Embryonic facial prominence (tissue), 1 donor: ENCODE measurements at regions not wholly inside any gene's neighbourhood (a gene's known extent, or its start where the extent isn't known, plus 50 kb on each side); places are given as distances from the start of the nearest gene placed in this dataset.
"Not testable (repeated sequence)": the region's sequence is repeated elsewhere in the genome, so short reads cannot be mapped to it uniquely, and the experiment has no call there.

Experiments used
- DNase-seq: peaks from one replicate; pipeline ENCODE4 v3.0.0-alpha.2; 2016; ENCODE audit errors: extremely low spot score

- DNase-seq: no peak
These were observed 92.6 kb downstream of the ZNF281 start for GRCh38 chr1:200317236-200317635.

- DNase-seq: no peak
These were observed 93.6 kb downstream of the ZNF281 start for GRCh38 chr1:200316148-200316803.

GRCh38 chr1:200314085-200314750 lies 95.6 kb downstream of the ZNF281 start:
- DNase-seq: no peak

GRCh38 chr1:200311256-200311655 lies 98.6 kb downstream of the ZNF281 start:
- DNase-seq: no peak

GRCh38 chr1:200310824-200311223 lies 99.0 kb downstream of the ZNF281 start:
- DNase-seq: no peak

GRCh38 chr1:200307755-200308066 lies 102.1 kb downstream of the ZNF281 start:
- DNase-seq: no peak

- no peak for DNase-seq
These were observed 102.7 kb downstream of the ZNF281 start for GRCh38 chr1:200306944-200307754.

GRCh38 chr1:200305806-200306205 lies 104.0 kb downstream of the ZNF281 start:
- DNase-seq: no peak

GRCh38 chr1:200304171-200304570 lies 105.7 kb downstream of the ZNF281 start:
- no peak for DNase-seq

- DNase-seq: no peak
These were observed 106.9 kb downstream of the ZNF281 start for GRCh38 chr1:200302921-200303290.

- DNase-seq: no peak
These were observed 107.5 kb downstream of the ZNF281 start for GRCh38 chr1:200302192-200302920.

GRCh38 chr1:200301152-200301551 lies 108.7 kb downstream of the ZNF281 start:
- no peak for DNase-seq

- no peak for DNase-seq
These were observed 110.3 kb downstream of the ZNF281 start for GRCh38 chr1:200299571-200299970.

GRCh38 chr1:200298242-200298641 lies 111.6 kb downstream of the ZNF281 start:
- no peak for DNase-seq

GRCh38 chr1:200296091-200296661 lies 113.7 kb downstream of the ZNF281 start:
- DNase-seq: no peak

GRCh38 chr1:200294241-200294640 lies 115.6 kb downstream of the ZNF281 start:
- no peak for DNase-seq

- no peak for DNase-seq
These were observed 117.1 kb downstream of the ZNF281 start for GRCh38 chr1:200292699-200293098.

- no peak for DNase-seq
These were observed 118.7 kb downstream of the ZNF281 start for GRCh38 chr1:200291106-200291505.

GRCh38 chr1:200290010-200290685 lies 119.7 kb downstream of the ZNF281 start:
- no peak for DNase-seq

- no peak for DNase-seq
These were observed 121.6 kb downstream of the ZNF281 start for GRCh38 chr1:200288226-200288625.

- DNase-seq: not testable (repeated sequence)
These were observed 125.6 kb downstream of the ZNF281 start for GRCh38 chr1:200284236-200284635.
